Gastrocnemius medialis (tissue), 4 donors: ENCODE measurements at regions not wholly inside any gene's neighbourhood (a gene's known extent, or its start where the extent isn't known, plus 50 kb on each side); places are given as distances from the start of the nearest gene placed in this dataset.

Experiments
- CTCF ChIP-seq, 5 experiments: fragments of 450-650 bp in 3 of 5; fragments of 200-600 bp in 2 of 5; sonication (generic) in 2 of 5; IDR thresholded peaks in 4 of 5; conservative IDR thresholded peaks in 1 of 5; 1 replicate in 4 of 5; 2 replicates in 1 of 5; pipeline ENCODE4 v1.5.1; 2016 to 2019; ENCODE audit warnings: antibody characterized with exemption in 5 of 5, mild to moderate bottlenecking in 3 of 5, moderate library complexity in 3 of 5
- POLR2A ChIP-seq, 2 donors: fragments of 450-650 bp; IDR thresholded peaks; one replicate each; pipeline ENCODE4 v1.6.1; 2017; ENCODE audit warnings: antibody characterized with exemption in 2 of 2, mild to moderate bottlenecking in 2 of 2, moderate library complexity in 2 of 2

DNA sequence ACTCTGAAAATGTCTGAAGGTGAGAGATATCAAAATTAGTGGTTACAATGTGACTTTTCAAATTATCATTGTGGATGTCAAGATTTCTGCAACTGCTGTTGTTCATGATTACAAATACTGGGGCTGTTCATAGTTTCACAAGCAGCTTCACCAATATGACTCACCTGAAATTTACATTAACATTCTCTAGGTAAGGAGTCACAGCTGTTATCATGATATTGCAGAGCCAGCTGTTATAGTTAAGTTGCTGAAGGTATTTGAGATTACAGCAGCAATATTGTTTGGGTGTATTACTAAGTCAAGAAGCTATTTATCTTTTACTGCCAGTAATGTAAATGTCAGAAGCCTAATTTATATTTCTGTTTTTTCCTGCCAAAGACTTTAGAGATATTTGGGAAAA lies 140.0 kb downstream of the MC4R start:
- TF ChIP-seq CTCF (IDR thresholded peaks at IDR 0.05 in 4 of 5, conservative IDR thresholded peaks at IDR 0.05 in 1 of 5) (no peak), POLR2A (IDR thresholded peaks at IDR 0.05) (no peak)
